ENCODE measurements at regions not wholly inside any gene's neighbourhood (a gene's known extent, or its start where the extent isn't known, plus 50 kb on each side); places are given as distances from the start of the nearest gene placed in this dataset.

GRCh38 chr4:24236120-24236519, 346.3 kb upstream of the PPARGC1A start:
- TF ChIP-seq CTCF (IDR thresholded peaks at IDR 0.05) (no peak), POLR2A (IDR thresholded peaks at IDR 0.05) (no peak)
- H3K27me3 ChIP-seq, result no peaks in the 10 kb centered on the region
- no peak for DNase-seq
- 80 to 85% (median 82%) methylated on average over 4 to 5 of the region's 5 CpGs for WGBS, 4 donors
- intact Hi-C loops (cut with DNase I), result no loop called here
- H3K4me3 ChIP-seq, result no peak overlapping the region
- no peaks in the 10 kb centered on the region for H3K36me3 ChIP-seq (replicated peaks in 1 of 2)
- H3K4me1 ChIP-seq (replicated peaks in 1 of 2), result no peaks in the 10 kb centered on the region
- no peaks in the 10 kb centered on the region for H3K9me3 ChIP-seq (replicated peaks in 1 of 3)
- H3K27ac ChIP-seq, result no peak overlapping the region

GRCh38 chr4:24235618-24236017, 345.8 kb upstream of the PPARGC1A start:
- no peaks in the 10 kb centered on the region for H3K9me3 ChIP-seq (replicated peaks in 1 of 3)
- intact Hi-C loops (cut with DNase I), result no loop called here
- H3K4me1 ChIP-seq (replicated peaks in 1 of 2), result no peaks in the 10 kb centered on the region
- H3K4me3 ChIP-seq, result no peak overlapping the region
- no peaks in the 10 kb centered on the region for H3K27me3 ChIP-seq
- no peak overlapping the region for H3K27ac ChIP-seq
- H3K36me3 ChIP-seq (replicated peaks in 1 of 2), result no peaks in the 10 kb centered on the region
- TF ChIP-seq POLR2A (IDR thresholded peaks at IDR 0.05) (no peak), CTCF (IDR thresholded peaks at IDR 0.05) (no peak)
- DNase-seq, result no peak

GRCh38 chr4:24234288-24234848, 344.5 kb upstream of the PPARGC1A start:
- WGBS, 4 donors, result 65 to 87% (median 73%) methylated on average over 3 of the region's 3 CpGs
- no peak overlapping the region for H3K4me3 ChIP-seq
- no peaks in the 10 kb centered on the region for H3K27me3 ChIP-seq
- intact Hi-C loops (cut with DNase I), result no loop called here
- no peak for DNase-seq
- no peak overlapping the region for H3K27ac ChIP-seq
- no peaks in the 10 kb centered on the region for H3K9me3 ChIP-seq (replicated peaks in 1 of 3)
- H3K4me1 ChIP-seq (replicated peaks in 1 of 2), result no peaks in the 10 kb centered on the region
- TF ChIP-seq CTCF (IDR thresholded peaks at IDR 0.05), result no peak
- no peak for TF ChIP-seq POLR2A (IDR thresholded peaks at IDR 0.05)
- no peaks in the 10 kb centered on the region for H3K36me3 ChIP-seq (replicated peaks in 1 of 2)

GRCh38 chr4:24230955-24231354, 341.1 kb upstream of the PPARGC1A start:
- intact Hi-C loops (cut with DNase I), result no loop called here
- 75 to 85% (median 78%) methylated on average over 6 of the region's 6 CpGs for WGBS, 4 donors

More at GRCh38 chr4:24230955-24231354, 341.1 kb upstream of the PPARGC1A start:
- TF ChIP-seq CTCF (IDR thresholded peaks at IDR 0.05), result no peak
- TF ChIP-seq POLR2A (IDR thresholded peaks at IDR 0.05), result no peak
- Histone ChIP-seq H3K36me3 (replicated peaks in 1 of 2) (no peaks in the 10 kb centered on the region), H3K9me3 (replicated peaks in 1 of 3) (no peaks in the 10 kb centered on the region), H3K27me3 (no peaks in the 10 kb centered on the region), H3K4me3 (no peak overlapping the region), H3K4me1 (replicated peaks in 1 of 2) (no peaks in the 10 kb centered on the region), H3K27ac (no peak overlapping the region)
- no peak for DNase-seq
